Hepatocyte (in vitro differentiated cells): ENCODE measurements at regions not wholly inside any gene's neighbourhood (a gene's known extent, or its start where the extent isn't known, plus 50 kb on each side); places are given as distances from the start of the nearest gene placed in this dataset.

Source experiments
- DNase-seq: peaks from one replicate; pipeline ENCODE4 v3.0.0-alpha.2; 2016; ENCODE audit warnings: low spot score
- H2AFZ ChIP-seq: fragments of 200-600 bp; sonication (generic); 2 replicates; pipeline ENCODE4 v1.6.0; 2016; ENCODE audit warnings: antibody characterized with exemption, mild to moderate bottlenecking
- H3K27ac ChIP-seq: fragments of 200-600 bp; sonication (generic); 2 replicates; pipeline ENCODE4 v1.5.1; 2016; ENCODE audit warnings: mild to moderate bottlenecking
- H3K27me3 ChIP-seq: fragments of 200-600 bp; sonication (generic); 2 replicates; pipeline ENCODE4 v1.6.1; 2016
- H3K36me3 ChIP-seq: fragments of 200-600 bp; sonication (generic); replicated peaks from 2 replicates; pipeline ENCODE4 v1.5.1; 2016; ENCODE audit warnings: low read depth; ENCODE audit not compliant: insufficient read depth
- H3K4me1 ChIP-seq: fragments of 200-600 bp; sonication (generic); 2 replicates; pipeline ENCODE4 v1.5.1; 2016; ENCODE audit warnings: mild to moderate bottlenecking, moderate library complexity; ENCODE audit not compliant: insufficient read depth
- H3K4me2 ChIP-seq: fragments of 200-600 bp; sonication (generic); 2 replicates; pipeline ENCODE4 v1.6.0; 2016
- H3K4me3 ChIP-seq: fragments of 200-600 bp; sonication (generic); 2 replicates; pipeline ENCODE4 v1.5.1; 2016; ENCODE audit warnings: mild to moderate bottlenecking
- H3K79me2 ChIP-seq: fragments of 200-600 bp; sonication (generic); 2 replicates; pipeline ENCODE4 v1.6.0; 2017; ENCODE audit warnings: mild to moderate bottlenecking
- H3K9me2 ChIP-seq: fragments of 200-600 bp; sonication (generic); replicated peaks from 2 replicates; pipeline ENCODE4 v1.6.0; 2017; ENCODE audit warnings: mild to moderate bottlenecking; ENCODE audit not compliant: insufficient read depth
- H3K9me3 ChIP-seq: fragments of 200-600 bp; sonication (generic); 2 replicates; pipeline ENCODE4 v1.5.1; 2016; ENCODE audit warnings: low read depth, mild to moderate bottlenecking
- H4K20me1 ChIP-seq: fragments of 200-600 bp; sonication (generic); 2 replicates; pipeline ENCODE4 v1.6.0; 2016; ENCODE audit warnings: mild to moderate bottlenecking; ENCODE audit not compliant: insufficient read depth, poor library complexity, severe bottlenecking
- EZH2 ChIP-seq: fragments of 200-600 bp; sonication (generic); IDR thresholded peaks from 2 replicates; pipeline ENCODE4 v1.6.1; 2016; ENCODE audit warnings: antibody characterized with exemption, mild to moderate bottlenecking, borderline replicate concordance
- EZH2phosphoT487 ChIP-seq: fragments of 200-600 bp; sonication (generic); IDR thresholded peaks from one replicate; pipeline ENCODE4 v1.6.1; 2018; ENCODE audit warnings: antibody characterized with exemption, mild to moderate bottlenecking, low read depth, moderate library complexity; ENCODE audit not compliant: unreplicated experiment, severe bottlenecking
- WGBS: methylation state at CpG from one replicate; pipeline ENCODE4 v1.1.6; 2016; ENCODE audit warnings: low lambda C conversion rate; ENCODE audit errors: missing lambda C conversion rate; 5-methylcytosine and 5-hydroxymethylcytosine counted together
- TF ChIP-seq, protein P1 (sequence below): fragments of 200-600 bp; sonication (generic); IDR thresholded peaks from 2 replicates; pipeline ENCODE4 v1.5.1; 2016; ENCODE audit warnings: antibody characterized with exemption, mild to moderate bottlenecking; ENCODE audit not compliant: poor library complexity

DNA sequence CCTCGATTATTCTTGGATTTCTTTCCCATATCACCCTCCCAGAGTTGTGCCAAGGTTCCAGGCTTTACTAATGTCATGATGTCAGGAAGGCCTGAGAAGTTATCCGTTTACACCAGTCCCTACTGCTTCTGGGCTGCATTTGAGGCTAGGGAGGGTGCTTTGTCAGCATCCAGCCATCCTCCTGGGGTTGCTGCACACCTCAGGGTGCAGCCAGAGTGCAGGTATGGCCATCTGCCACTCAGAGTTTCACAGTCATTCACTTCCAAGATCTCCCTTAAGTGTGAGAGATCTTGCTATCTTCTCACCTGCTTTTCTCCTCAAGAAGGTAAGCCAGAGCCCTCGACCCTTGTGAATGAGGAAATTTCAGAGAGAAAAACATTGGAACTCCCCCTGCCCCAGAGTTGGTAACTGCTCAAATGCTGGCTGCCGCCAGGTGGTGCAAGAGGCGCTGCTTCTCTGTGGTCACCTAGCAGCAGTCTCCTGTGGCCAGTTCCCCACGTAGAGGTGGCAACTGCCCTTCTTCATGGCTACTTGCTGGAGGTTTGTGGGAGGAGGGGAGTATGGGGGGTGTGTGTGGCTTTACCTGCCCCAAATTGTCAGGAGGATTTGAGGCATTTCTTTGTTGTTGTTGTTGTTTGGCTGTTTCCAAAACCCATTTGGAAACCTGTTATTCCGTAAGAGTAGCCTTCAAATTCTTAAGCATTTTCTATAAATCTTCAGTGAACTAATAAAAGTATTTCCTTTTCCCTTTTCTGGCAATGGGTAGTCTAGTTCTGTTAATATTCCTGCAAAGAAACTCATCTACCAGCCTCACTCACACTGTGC lies 259.6 kb upstream of the DMRT1 start:
- Histone ChIP-seq H3K9me3 (no peaks in the 10 kb centered on the region), H3K9me2 (no peaks in the 10 kb centered on the region), H3K27me3 (no peaks in the 10 kb centered on the region), H4K20me1 (no peaks in the 10 kb centered on the region), H3K79me2 (no peaks in the 10 kb centered on the region), H3K4me1 (no peaks in the 10 kb centered on the region), H3K27ac (no peak overlapping the region), H2AFZ (no peak overlapping the region), H3K36me3 (no peaks in the 10 kb centered on the region), H3K4me3 (no peak overlapping the region), H3K4me2 (no peak overlapping the region)
- 67% methylated on average over 7 of the region's 7 CpGs for WGBS
- TF ChIP-seq, protein P1, sequence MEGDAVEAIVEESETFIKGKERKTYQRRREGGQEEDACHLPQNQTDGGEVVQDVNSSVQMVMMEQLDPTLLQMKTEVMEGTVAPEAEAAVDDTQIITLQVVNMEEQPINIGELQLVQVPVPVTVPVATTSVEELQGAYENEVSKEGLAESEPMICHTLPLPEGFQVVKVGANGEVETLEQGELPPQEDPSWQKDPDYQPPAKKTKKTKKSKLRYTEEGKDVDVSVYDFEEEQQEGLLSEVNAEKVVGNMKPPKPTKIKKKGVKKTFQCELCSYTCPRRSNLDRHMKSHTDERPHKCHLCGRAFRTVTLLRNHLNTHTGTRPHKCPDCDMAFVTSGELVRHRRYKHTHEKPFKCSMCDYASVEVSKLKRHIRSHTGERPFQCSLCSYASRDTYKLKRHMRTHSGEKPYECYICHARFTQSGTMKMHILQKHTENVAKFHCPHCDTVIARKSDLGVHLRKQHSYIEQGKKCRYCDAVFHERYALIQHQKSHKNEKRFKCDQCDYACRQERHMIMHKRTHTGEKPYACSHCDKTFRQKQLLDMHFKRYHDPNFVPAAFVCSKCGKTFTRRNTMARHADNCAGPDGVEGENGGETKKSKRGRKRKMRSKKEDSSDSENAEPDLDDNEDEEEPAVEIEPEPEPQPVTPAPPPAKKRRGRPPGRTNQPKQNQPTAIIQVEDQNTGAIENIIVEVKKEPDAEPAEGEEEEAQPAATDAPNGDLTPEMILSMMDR, result peak; percentile 35
- TF ChIP-seq EZH2phosphoT487, result no peak
- DNase-seq, result peak; percentile 30

DNA sequence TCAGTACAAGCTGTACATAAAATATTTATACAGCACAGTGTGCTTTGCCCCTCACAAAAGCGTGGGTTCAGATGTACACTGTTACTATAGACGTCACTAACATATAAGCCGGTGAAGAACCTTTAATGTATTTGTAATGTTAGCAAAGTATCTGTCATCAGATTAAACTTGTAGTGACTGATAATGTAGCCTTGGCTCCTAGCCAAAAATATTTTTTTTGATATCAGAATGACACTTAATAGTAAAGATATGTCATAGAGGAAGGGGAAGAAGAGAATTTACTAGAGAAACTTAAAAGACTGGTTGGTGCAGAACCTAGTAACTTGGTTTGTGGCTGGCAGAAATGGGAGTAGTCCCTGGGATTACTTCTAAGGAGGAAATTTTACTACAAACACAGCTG lies 258.7 kb upstream of the DMRT1 start:
- Histone ChIP-seq H3K79me2 (no peaks in the 10 kb centered on the region), H3K36me3 (no peaks in the 10 kb centered on the region), H3K4me2 (no peak overlapping the region), H3K27me3 (no peaks in the 10 kb centered on the region), H4K20me1 (no peaks in the 10 kb centered on the region), H2AFZ (no peak overlapping the region), H3K9me3 (no peaks in the 10 kb centered on the region), H3K9me2 (no peaks in the 10 kb centered on the region), H3K4me1 (no peaks in the 10 kb centered on the region), H3K27ac (no peak overlapping the region), H3K4me3 (no peak overlapping the region)
- no peak for TF ChIP-seq EZH2phosphoT487
- TF ChIP-seq, protein P1, result no peak
- no peak for TF ChIP-seq EZH2
- DNase-seq, result no peak
- 78% methylated on average over 3 of the region's 3 CpGs for WGBS

DNA sequence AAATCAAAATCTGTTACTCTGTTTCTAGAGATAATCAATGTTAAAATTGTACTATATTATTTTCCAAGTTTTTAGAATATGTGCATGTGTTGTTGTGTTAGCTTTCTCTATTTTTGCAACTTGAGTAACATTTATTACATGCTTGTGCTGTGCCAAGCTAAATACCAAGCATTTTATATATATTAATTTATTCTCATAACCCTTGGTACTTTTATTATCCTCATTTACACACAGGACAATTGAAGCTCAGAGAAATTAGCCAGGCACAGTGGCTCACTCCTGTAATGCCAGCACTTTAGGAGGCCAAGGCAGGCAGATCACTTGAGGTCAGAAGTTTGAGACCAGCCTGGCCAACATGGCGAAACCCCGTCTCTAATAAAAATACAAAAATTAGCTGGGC lies 254.0 kb upstream of the DMRT1 start:
- Histone ChIP-seq H3K9me3 (peaks cover under 1% of the 10 kb centered on the region), H2AFZ (no peak overlapping the region), H3K79me2 (no peaks in the 10 kb centered on the region), H3K36me3 (no peaks in the 10 kb centered on the region), H3K27me3 (no peaks in the 10 kb centered on the region), H3K4me3 (no peak overlapping the region), H3K4me2 (no peak overlapping the region), H3K4me1 (no peaks in the 10 kb centered on the region), H3K27ac (no peak overlapping the region), H4K20me1 (no peaks in the 10 kb centered on the region), H3K9me2 (no peaks in the 10 kb centered on the region)
- no peak for DNase-seq
- WGBS, result 90% methylated on average over 2 of the region's 2 CpGs
- TF ChIP-seq EZH2 (no peak), EZH2phosphoT487 (no peak)
- TF ChIP-seq, protein P1, result no peak
